ENCODE measurements at regions not wholly inside any gene's neighbourhood (a gene's known extent, or its start where the extent isn't known, plus 50 kb on each side); places are given as distances from the start of the nearest gene placed in this dataset.

DNA sequence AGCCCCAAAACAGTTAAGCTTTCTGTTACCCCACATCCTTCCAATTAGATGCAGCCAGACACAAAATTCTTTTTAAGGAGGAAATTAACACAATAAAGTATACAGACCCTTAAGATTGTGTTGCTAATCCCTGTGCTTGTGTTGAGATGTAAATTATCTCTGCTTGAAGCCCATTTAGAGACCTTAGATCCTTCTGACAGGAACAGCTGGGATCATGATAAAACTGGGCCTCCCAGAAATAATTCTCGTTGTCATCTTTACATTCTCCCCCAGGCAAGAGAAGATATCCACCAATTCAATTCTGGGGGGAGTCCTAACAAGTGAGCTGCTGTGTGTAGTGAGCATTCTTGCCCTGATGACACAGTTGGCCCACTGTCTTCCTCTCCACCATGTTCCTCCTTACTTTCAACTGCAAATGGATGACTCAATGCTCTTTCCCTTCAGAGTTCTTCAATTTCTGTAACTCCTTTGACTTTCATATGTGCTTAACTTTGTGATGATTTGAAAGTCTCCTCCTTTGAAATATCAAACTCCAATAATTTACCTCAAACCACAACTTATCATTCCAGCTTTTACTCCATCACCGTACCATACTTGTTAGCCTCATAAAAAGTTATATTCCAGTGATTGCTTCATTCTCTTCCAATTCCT lies 186.6 kb downstream of the RAP2B start:
- TF ChIP-seq POLR2AphosphoS5 (IDR thresholded peaks at IDR 0.05; ENCODE audit: low read depth, low read length) (no peak), POLR2A (IDR thresholded peaks at IDR 0.05; ENCODE audit: low read depth, low read length) (no peak)
